ENCODE measurements at regions not wholly inside any gene's neighbourhood (a gene's known extent, or its start where the extent isn't known, plus 50 kb on each side); places are given as distances from the start of the nearest gene placed in this dataset.

GRCh38 chr1:200342511-200343311 is 67.1 kb downstream of the ZNF281 start:
- no peak overlapping the region for H3K14ac ChIP-seq (ENCODE audit: insufficient read length)
- H3K4me3 ChIP-seq (ENCODE audit: extremely low read depth in 1 of 4, insufficient read depth in 2 of 4, low read depth in 3 of 4, low read length in 4 of 4), result no peak overlapping the region
- H3K4me2 ChIP-seq (ENCODE audit: insufficient read depth in 1 of 2, low read depth in 2 of 2, low read length in 2 of 2), result no peak overlapping the region
- H4K8ac ChIP-seq (ENCODE audit: extremely low read depth, insufficient read depth, low read length), result no peak overlapping the region
- no peak overlapping the region for H3K56ac ChIP-seq (replicated peaks; ENCODE audit: insufficient read length, low read depth, low read length)
- H4K91ac ChIP-seq (replicated peaks; ENCODE audit: insufficient read length, low read length), result no peak overlapping the region
- peaks cover 0 to 4% (median 3%) of the 10 kb centered on the region in 4 experiments; a peak in 2 of 7 replicates for H3K4me1 ChIP-seq (replicated peaks in 1 of 4; ENCODE audit: control insufficient read depth in 3 of 4, insufficient read depth in 4 of 4, low read length in 3 of 4)
- no peak overlapping the region for H3K9ac ChIP-seq (replicated peaks in 1 of 4; ENCODE audit: extremely low read depth in 1 of 4, low read depth in 3 of 4, low read length in 3 of 4)
- no peak overlapping the region for H2AK5ac ChIP-seq (ENCODE audit: low read depth, low read length)
- no peak overlapping the region for H2BK5ac ChIP-seq (ENCODE audit: low read depth, low read length)
- no peaks in the 10 kb centered on the region for H3K79me1 ChIP-seq (ENCODE audit: low read depth, low read length)
- no peak overlapping the region for H2BK20ac ChIP-seq (ENCODE audit: low read length)
- no peaks in the 10 kb centered on the region for H3K23me2 ChIP-seq (ENCODE audit: low read depth, low read length)
- H3K23ac ChIP-seq (ENCODE audit: insufficient read length), result no peak overlapping the region
- no peak overlapping the region for H3K4ac ChIP-seq (replicated peaks; ENCODE audit: insufficient read length, low read depth, low read length)
- H2BK12ac ChIP-seq (ENCODE audit: low read depth, low read length), result no peak overlapping the region
- no peaks in the 10 kb centered on the region for H3K36me3 ChIP-seq (ENCODE audit: control insufficient read depth in 2 of 4, insufficient read depth in 4 of 4, low read length in 3 of 4)
- H3K18ac ChIP-seq (ENCODE audit: extremely low read depth, low read length), result no peak overlapping the region
- no peak overlapping the region for H2AFZ ChIP-seq (ENCODE audit: low read length)
- no peak overlapping the region for H3K27ac ChIP-seq (ENCODE audit: low read depth, low read length)
- WGBS, 2 experiments (ENCODE audit: extremely low coverage in 1 of 2, insufficient coverage in 1 of 2, insufficient read length in 1 of 2, insufficient replicate concordance in 2 of 2, low coverage in 1 of 2, low lambda C conversion rate in 2 of 2, missing lambda C conversion rate in 1 of 2), result 95% methylated on average over 5 of the region's 5 CpGs; no CpG with 5 or more reads in 1 of the 2 experiments
- no peaks in the 10 kb centered on the region for H3K9me3 ChIP-seq (ENCODE audit: insufficient read depth in 2 of 2, low read depth in 1 of 2, low read length in 1 of 2)
- ChIA-PET POLR2A (ENCODE audit: partially characterized antibody) (interaction anchor here (0.7 to 2.0 kb wide), 5 partner anchors 12 to 120 kb away, joined by 3 to 6 read pairs (median 3); no protein-coding TSS in a partner anchor), CTCF (ENCODE audit: partially characterized antibody) (interaction anchor here (1.3 to 2.8 kb wide), 4 partner anchors 13 to 35 kb away, joined by 3 to 13 read pairs (median 4); no protein-coding TSS in a partner anchor)
- no peak overlapping the region for H2BK120ac ChIP-seq (replicated peaks; ENCODE audit: low read depth, low read length)
- no peaks in the 10 kb centered on the region for H3K79me2 ChIP-seq (ENCODE audit: control insufficient read depth in 1 of 2, insufficient read depth in 2 of 2, low read length in 2 of 2)
- DNase-seq (ENCODE audit: low read depth in 1 of 2, low spot score in 2 of 2) (no peak), FAIRE-seq (no peak)
- H4K5ac ChIP-seq (ENCODE audit: insufficient read length, low read depth, low read length), result no peak overlapping the region
- no peak overlapping the region for H2BK15ac ChIP-seq (ENCODE audit: low read length)
- H3K27me3 ChIP-seq (replicated peaks in 1 of 4; ENCODE audit: control insufficient read depth in 3 of 4, extremely low read depth in 1 of 4, insufficient read depth in 3 of 4, low read length in 3 of 4), result no peaks in the 10 kb centered on the region
- H4K20me1 ChIP-seq (replicated peaks in 1 of 2; ENCODE audit: control insufficient read depth in 1 of 2, insufficient read depth in 2 of 2, low read length in 2 of 2), result no peaks in the 10 kb centered on the region
- TF ChIP-seq TCF12 (IDR thresholded peaks at IDR 0.05; ENCODE audit: low read depth, low read length) (no peak), POLR2AphosphoS5 (IDR thresholded peaks at IDR 0.05; ENCODE audit: low read depth, low read length) (no peak), USF2 (IDR thresholded peaks at IDR 0.05; ENCODE audit: low read length) (no peak), PHF8 (conservative IDR thresholded peaks at IDR 0.05; ENCODE audit: low read depth, low read length) (no peak), CHD1 (IDR thresholded peaks at IDR 0.05; ENCODE audit: low read depth, low read length) (no peak), SIRT6 (IDR thresholded peaks at IDR 0.05; ENCODE audit: low read length) (no peak), HDAC6 (IDR thresholded peaks at IDR 0.05; ENCODE audit: low read depth, low read length) (no peak)

Data from H1 (cell line).